Smooth muscle cell (in vitro differentiated cells): ENCODE measurements at regions not wholly inside any gene's neighbourhood (a gene's known extent, or its start where the extent isn't known, plus 50 kb on each side); places are given as distances from the start of the nearest gene placed in this dataset.
A peak's percentile ranks its signal among the peaks of the same experiment; 100 is the strongest.

Experiments
- DNase-seq: peaks from one replicate; lab custom pipeline; 2025; ENCODE audit not compliant: unreplicated experiment; lab: John Stamatoyannopoulos, UW
- H2AFZ ChIP-seq: fragments of 200-600 bp; sonication (generic); 2 replicates; pipeline ENCODE4 v1.6.0; 2016; ENCODE audit warnings: antibody characterized with exemption, low read depth, mild to moderate bottlenecking
- H3F3A ChIP-seq: fragments of 200-600 bp; sonication (generic); 2 replicates; pipeline ENCODE4 v1.6.0; 2017; ENCODE audit warnings: antibody characterized with exemption, low read depth
- H3K27ac ChIP-seq: fragments of 200-600 bp; sonication (generic); 2 replicates; pipeline ENCODE4 v1.5.1; 2016; ENCODE audit warnings: low read depth, mild to moderate bottlenecking
- H3K27me3 ChIP-seq: fragments of 200-600 bp; sonication (generic); 2 replicates; pipeline ENCODE4 v1.6.1; 2016; ENCODE audit warnings: low read depth, mild to moderate bottlenecking
- H3K36me3 ChIP-seq: fragments of 200-600 bp; sonication (generic); 2 replicates; pipeline ENCODE4 v1.5.1; 2016; ENCODE audit warnings: low read depth
- H3K4me1 ChIP-seq: fragments of 200-600 bp; sonication (generic); 2 replicates; pipeline ENCODE4 v1.5.1; 2016; ENCODE audit warnings: low read depth
- H3K4me2 ChIP-seq: fragments of 200-600 bp; sonication (generic); 2 replicates; pipeline ENCODE4 v1.6.0; 2016; ENCODE audit warnings: mild to moderate bottlenecking
- H3K4me3 ChIP-seq: fragments of 200-600 bp; sonication (generic); 2 replicates; pipeline ENCODE4 v1.5.1; 2016; ENCODE audit warnings: mild to moderate bottlenecking
- H3K79me2 ChIP-seq: fragments of 200-600 bp; sonication (generic); 2 replicates; pipeline ENCODE4 v1.6.0; 2016; ENCODE audit warnings: low read depth, mild to moderate bottlenecking
- H3K9ac ChIP-seq: fragments of 200-600 bp; sonication (generic); 2 replicates; pipeline ENCODE4 v1.6.0; 2016; ENCODE audit warnings: low read depth
- H3K9me3 ChIP-seq: fragments of 200-600 bp; sonication (generic); replicated peaks from 2 replicates; pipeline ENCODE4 v1.5.1; 2016; ENCODE audit warnings: low read depth
- H4K20me1 ChIP-seq: fragments of 200-600 bp; sonication (generic); 2 replicates; pipeline ENCODE4 v1.6.0; 2016; ENCODE audit warnings: low read depth
- WGBS: methylation state at CpG from one replicate; pipeline ENCODE4 v1.1.7; 2016; ENCODE audit warnings: low lambda C conversion rate; 5-methylcytosine and 5-hydroxymethylcytosine counted together
- TF ChIP-seq, protein P1 (sequence below): fragments of 200-600 bp; sonication (generic); IDR thresholded peaks from 2 replicates; pipeline ENCODE4 v1.5.1; 2017; ENCODE audit warnings: borderline replicate concordance, mild to moderate bottlenecking, antibody characterized with exemption; ENCODE audit not compliant: insufficient read depth, poor library complexity, severe bottlenecking

DNA sequence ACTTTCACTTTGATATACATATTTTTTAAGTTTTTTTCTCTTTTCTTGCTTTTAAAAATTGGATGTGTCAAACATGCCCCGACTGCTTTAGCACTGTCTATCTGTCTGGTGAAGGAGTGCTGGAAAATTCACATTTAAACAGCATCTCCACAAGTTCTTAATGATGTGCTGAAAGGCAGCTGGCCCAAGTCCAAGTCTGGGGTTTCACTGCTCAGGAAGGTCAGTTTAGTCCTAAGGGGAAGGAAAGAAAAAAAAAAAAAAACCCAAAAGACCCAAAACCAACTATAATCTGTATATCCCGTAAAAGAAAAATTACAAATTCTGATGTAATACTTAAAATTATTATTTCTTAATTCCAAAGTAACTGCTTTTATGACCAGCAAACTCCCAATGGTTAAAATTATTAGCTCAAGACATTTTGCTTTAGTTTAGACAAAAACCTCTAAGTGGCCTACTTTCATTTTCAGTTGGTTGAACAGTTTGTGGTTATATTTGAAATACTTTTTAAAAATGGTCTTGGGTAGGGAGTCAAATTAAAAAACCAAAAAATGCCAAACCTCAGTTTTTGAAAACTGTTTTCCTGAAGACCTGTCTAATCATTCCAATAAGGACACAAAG is 79.5 kb upstream of the PREP start:
- H3K4me3 ChIP-seq: no peak overlapping the region
- DNase-seq: no peak
- H3K79me2 ChIP-seq: no peaks in the 10 kb centered on the region
- 51% methylated on average over 2 of the region's 2 CpGs for WGBS
- peak overlapping the region; percentile 70 for H3K4me2 ChIP-seq
- H3K27me3 ChIP-seq: no peaks in the 10 kb centered on the region
- no peaks in the 10 kb centered on the region for H3K36me3 ChIP-seq
- peak overlapping the region; percentile 43 for H3K27ac ChIP-seq
- TF ChIP-seq, protein P1, sequence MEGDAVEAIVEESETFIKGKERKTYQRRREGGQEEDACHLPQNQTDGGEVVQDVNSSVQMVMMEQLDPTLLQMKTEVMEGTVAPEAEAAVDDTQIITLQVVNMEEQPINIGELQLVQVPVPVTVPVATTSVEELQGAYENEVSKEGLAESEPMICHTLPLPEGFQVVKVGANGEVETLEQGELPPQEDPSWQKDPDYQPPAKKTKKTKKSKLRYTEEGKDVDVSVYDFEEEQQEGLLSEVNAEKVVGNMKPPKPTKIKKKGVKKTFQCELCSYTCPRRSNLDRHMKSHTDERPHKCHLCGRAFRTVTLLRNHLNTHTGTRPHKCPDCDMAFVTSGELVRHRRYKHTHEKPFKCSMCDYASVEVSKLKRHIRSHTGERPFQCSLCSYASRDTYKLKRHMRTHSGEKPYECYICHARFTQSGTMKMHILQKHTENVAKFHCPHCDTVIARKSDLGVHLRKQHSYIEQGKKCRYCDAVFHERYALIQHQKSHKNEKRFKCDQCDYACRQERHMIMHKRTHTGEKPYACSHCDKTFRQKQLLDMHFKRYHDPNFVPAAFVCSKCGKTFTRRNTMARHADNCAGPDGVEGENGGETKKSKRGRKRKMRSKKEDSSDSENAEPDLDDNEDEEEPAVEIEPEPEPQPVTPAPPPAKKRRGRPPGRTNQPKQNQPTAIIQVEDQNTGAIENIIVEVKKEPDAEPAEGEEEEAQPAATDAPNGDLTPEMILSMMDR: no peak
- peaks cover 15% of the 10 kb centered on the region for H3F3A ChIP-seq
- no peaks in the 10 kb centered on the region for H4K20me1 ChIP-seq
- no peak overlapping the region for H2AFZ ChIP-seq
- no peak overlapping the region for H3K9ac ChIP-seq
- H3K4me1 ChIP-seq: peaks cover 5% of the 10 kb centered on the region
- H3K9me3 ChIP-seq: no peaks in the 10 kb centered on the region

DNA sequence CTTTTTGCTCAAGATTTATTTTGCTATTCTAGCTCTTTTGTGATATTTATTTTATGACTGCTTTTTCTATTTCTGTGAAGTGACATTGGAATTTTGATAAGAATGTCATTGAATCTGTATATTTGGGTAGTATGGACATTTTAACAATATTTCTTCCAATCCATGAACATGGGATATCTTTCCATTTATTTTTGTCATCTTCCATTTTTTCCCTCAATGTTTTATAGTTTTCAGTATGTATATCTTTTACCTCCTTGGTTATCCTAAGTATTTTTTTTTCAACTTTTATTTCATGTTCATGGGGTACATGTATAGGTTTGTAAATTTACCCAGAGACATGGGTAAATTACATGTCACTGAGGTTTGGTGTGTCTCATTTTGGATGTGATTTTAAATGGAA is 74.1 kb upstream of the PREP start:
- H2AFZ ChIP-seq: no peak overlapping the region
- H3K27me3 ChIP-seq: peaks cover 9% of the 10 kb centered on the region
- DNase-seq: no peak
- no peaks in the 10 kb centered on the region for H4K20me1 ChIP-seq
- TF ChIP-seq, protein P1: no peak
- H3K27ac ChIP-seq: no peak overlapping the region
- H3K9ac ChIP-seq: no peak overlapping the region
- H3K9me3 ChIP-seq: no peaks in the 10 kb centered on the region
- H3F3A ChIP-seq: peaks cover 2% of the 10 kb centered on the region
- H3K4me3 ChIP-seq: no peak overlapping the region
- no peaks in the 10 kb centered on the region for H3K4me1 ChIP-seq
- no peaks in the 10 kb centered on the region for H3K36me3 ChIP-seq
- H3K4me2 ChIP-seq: no peak overlapping the region
- H3K79me2 ChIP-seq: no peaks in the 10 kb centered on the region

DNA sequence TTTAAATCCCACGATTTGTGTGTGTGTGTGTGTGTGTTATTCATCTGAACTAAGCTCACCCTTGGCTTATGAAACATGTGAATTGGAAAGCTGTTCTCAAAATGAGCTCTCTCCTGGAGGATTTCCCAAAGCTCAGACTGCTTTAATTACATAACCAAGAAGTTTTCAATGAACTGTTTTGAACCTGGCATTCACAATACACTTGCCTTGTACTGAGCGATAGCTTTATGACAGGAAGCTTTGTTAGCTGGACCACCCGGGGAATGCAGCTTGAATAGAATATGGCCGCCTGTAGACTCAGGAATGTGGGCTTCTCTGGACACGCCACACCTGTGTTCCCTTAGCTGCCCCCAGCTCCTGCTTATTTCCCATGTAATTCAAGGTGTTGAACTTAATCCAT is 71.4 kb upstream of the PREP start:
- Histone ChIP-seq H3K4me3 (no peak overlapping the region), H4K20me1 (no peaks in the 10 kb centered on the region), H3K79me2 (no peaks in the 10 kb centered on the region), H3K9me3 (no peaks in the 10 kb centered on the region), H3K27ac (no peak overlapping the region), H3F3A (no peaks in the 10 kb centered on the region), H2AFZ (no peak overlapping the region), H3K36me3 (no peaks in the 10 kb centered on the region), H3K9ac (no peak overlapping the region), H3K4me2 (no peak overlapping the region), H3K27me3 (peaks cover 9% of the 10 kb centered on the region), H3K4me1 (no peaks in the 10 kb centered on the region)
- no peak for DNase-seq
- WGBS: 87% methylated on average over 5 of the region's 5 CpGs
- TF ChIP-seq, protein P1: no peak

DNA sequence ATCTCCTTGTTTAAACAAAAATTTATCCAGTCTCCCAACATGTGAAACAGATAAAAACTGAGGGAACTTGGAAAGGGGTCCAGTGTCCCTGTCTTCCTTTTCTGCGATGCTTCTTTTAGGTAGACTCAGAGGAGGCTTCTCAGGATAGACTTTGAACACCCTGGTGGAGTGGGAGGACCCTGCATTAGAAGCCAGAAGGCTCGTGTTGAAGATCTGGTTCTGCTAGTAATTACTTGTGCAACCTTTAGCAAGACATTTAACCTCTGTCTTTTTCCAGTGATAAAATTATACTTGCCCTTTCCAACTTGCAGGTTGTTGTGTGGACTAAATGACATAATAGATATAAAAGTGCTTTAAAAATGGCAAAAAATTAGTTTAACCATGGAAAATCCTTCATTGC is 67.1 kb upstream of the PREP start:
- WGBS: 65% methylated on average over 2 of the region's 2 CpGs
- Histone ChIP-seq H3K4me3 (no peak overlapping the region), H3K9ac (no peak overlapping the region)

More for the DNA sequence above, 67.1 kb upstream of the PREP start:
- Histone ChIP-seq H3K27ac (no peak overlapping the region), H3K79me2 (no peaks in the 10 kb centered on the region), H3K36me3 (no peaks in the 10 kb centered on the region), H3K9me3 (no peaks in the 10 kb centered on the region), H3K27me3 (peaks cover 8% of the 10 kb centered on the region), H2AFZ (no peak overlapping the region), H4K20me1 (no peaks in the 10 kb centered on the region), H3K4me1 (no peaks in the 10 kb centered on the region), H3F3A (no peaks in the 10 kb centered on the region), H3K4me2 (no peak overlapping the region)
- TF ChIP-seq, protein P1: no peak
- DNase-seq: no peak
